ENCODE measurements at regions not wholly inside any gene's neighbourhood (a gene's known extent, or its start where the extent isn't known, plus 50 kb on each side); places are given as distances from the start of the nearest gene placed in this dataset.
"Not testable (repeated sequence)": the region's sequence is repeated elsewhere in the genome, so short reads cannot be mapped to it uniquely, and the experiment has no call there.

DNA sequence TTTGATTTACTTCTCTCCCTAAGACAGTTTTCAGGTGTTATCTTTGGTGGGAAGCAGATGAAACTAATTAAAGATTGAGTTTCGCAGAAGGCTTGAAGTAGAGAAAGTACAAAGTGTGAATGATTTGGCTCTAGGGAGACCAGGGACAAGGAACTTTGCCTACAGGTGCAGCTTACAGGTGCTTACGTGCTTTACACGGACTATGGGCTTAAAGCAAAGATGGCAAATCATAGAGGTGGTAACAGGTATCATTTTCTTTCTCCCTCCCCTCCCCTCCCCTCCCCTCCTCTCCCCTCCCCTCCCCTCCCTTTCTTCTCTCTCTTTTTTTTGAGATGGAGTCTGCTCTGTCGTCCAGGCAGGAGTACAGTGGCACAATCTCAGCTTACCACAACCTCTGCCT is 136.3 kb downstream of the SLC35B3 start:
- H3K4me2 ChIP-seq = no peak overlapping the region
- H4K20me1 ChIP-seq (ENCODE audit: low read depth) = no peaks in the 10 kb centered on the region
- no peaks in the 10 kb centered on the region for H3K4me1 ChIP-seq
- H3K36me3 ChIP-seq = no peaks in the 10 kb centered on the region
- no peak for DNase-seq (ENCODE audit: low spot score)
- TF ChIP-seq EZH2 (IDR thresholded peaks at IDR 0.05) (no peak), EZH2phosphoT487 (IDR thresholded peaks at IDR 0.05) (no peak)
- TF ChIP-seq, protein P1, sequence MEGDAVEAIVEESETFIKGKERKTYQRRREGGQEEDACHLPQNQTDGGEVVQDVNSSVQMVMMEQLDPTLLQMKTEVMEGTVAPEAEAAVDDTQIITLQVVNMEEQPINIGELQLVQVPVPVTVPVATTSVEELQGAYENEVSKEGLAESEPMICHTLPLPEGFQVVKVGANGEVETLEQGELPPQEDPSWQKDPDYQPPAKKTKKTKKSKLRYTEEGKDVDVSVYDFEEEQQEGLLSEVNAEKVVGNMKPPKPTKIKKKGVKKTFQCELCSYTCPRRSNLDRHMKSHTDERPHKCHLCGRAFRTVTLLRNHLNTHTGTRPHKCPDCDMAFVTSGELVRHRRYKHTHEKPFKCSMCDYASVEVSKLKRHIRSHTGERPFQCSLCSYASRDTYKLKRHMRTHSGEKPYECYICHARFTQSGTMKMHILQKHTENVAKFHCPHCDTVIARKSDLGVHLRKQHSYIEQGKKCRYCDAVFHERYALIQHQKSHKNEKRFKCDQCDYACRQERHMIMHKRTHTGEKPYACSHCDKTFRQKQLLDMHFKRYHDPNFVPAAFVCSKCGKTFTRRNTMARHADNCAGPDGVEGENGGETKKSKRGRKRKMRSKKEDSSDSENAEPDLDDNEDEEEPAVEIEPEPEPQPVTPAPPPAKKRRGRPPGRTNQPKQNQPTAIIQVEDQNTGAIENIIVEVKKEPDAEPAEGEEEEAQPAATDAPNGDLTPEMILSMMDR (IDR thresholded peaks at IDR 0.05) = no peak
- Mint-ChIP-seq H3K9me3 (peaks cover 2% of the 10 kb centered on the region), H3K27me3 (ENCODE audit: insufficient read depth, low read depth) (no peaks in the 10 kb centered on the region), H3K27ac (no peak overlapping the region), H3K4me3 (no peak overlapping the region), H3K4me1 (no peaks in the 10 kb centered on the region), H3K36me3 (no peaks in the 10 kb centered on the region)
- H3F3A ChIP-seq (ENCODE audit: low read depth) = no peaks in the 10 kb centered on the region
- no peaks in the 10 kb centered on the region for H3K79me2 ChIP-seq (ENCODE audit: low read depth)
- H3K27me3 ChIP-seq = no peaks in the 10 kb centered on the region
- H3K27ac ChIP-seq = no peak overlapping the region
- H3K9ac ChIP-seq = no peak overlapping the region
- no peak overlapping the region for H3K4me3 ChIP-seq
- H3K9me3 ChIP-seq (ENCODE audit: low read depth) = no peaks in the 10 kb centered on the region
- H2AFZ ChIP-seq (replicated peaks) = no peak overlapping the region

DNA sequence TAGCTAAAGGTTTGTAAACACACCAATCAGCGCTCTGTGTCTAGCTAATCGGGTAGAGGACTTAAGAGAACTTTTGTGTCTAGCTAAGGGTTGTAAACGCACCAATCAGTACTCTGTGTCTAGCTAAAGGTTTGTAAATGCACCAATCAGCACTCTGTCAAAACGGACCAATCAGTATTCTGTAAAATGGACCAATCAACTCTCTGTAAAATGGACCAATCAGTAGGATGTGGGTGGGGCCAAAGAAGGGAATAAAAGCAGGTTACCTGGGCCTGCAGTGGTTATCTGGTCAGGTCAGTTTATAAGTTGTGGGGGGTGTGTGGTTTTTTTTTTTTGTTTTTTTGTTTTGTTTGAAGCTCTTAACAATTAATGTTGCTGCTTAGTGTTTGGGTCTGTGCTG is 152.4 kb downstream of the SLC35B3 start:
- not testable (repeated sequence) for H3K27ac ChIP-seq; H3K9me3 Mint-ChIP-seq; H3K36me3 Mint-ChIP-seq; H3K4me2 ChIP-seq; H3K27ac Mint-ChIP-seq; H3K4me3 Mint-ChIP-seq; H3K79me2 ChIP-seq (ENCODE audit: low read depth); H3K36me3 ChIP-seq; H2AFZ ChIP-seq (replicated peaks); H3F3A ChIP-seq (ENCODE audit: low read depth); DNase-seq (ENCODE audit: low spot score); H3K9ac ChIP-seq; H3K27me3 ChIP-seq; H3K9me3 ChIP-seq (ENCODE audit: low read depth); H3K4me3 ChIP-seq; H4K20me1 ChIP-seq (ENCODE audit: low read depth); H3K27me3 Mint-ChIP-seq (ENCODE audit: insufficient read depth, low read depth); H3K4me1 ChIP-seq
- peaks cover 22% of the 10 kb centered on the region for H3K4me1 Mint-ChIP-seq

DNA sequence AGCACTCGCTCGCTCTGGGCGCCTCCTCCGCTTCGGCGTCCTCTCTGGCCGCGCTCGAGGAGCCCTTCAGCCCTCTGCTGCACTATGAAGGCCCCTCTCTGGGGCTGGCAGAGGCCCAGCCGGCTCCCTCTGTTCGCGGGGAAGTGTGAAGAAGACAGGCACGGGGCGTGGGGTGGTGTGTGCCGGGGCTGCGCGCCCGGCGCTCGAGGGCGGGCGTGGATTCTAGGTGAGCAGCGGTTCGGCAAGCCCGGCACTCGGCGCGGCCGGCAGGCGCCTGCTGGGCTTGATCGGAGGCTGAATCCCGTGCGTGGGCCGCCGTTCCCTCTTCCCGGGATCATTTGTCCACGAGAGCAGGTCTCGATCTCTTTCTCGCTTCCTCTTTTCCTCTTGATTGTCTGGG is 153.0 kb downstream of the SLC35B3 start:
- H3K9me3 ChIP-seq (ENCODE audit: low read depth) = no peaks in the 10 kb centered on the region
- peaks cover 10% of the 10 kb centered on the region for H3K4me1 ChIP-seq
- H3K9me3 Mint-ChIP-seq = no peaks in the 10 kb centered on the region
- no peaks in the 10 kb centered on the region for H3K27me3 ChIP-seq
- no peak overlapping the region for H3K27ac Mint-ChIP-seq
- TF ChIP-seq EZH2 (IDR thresholded peaks at IDR 0.05) (no peak), EZH2phosphoT487 (IDR thresholded peaks at IDR 0.05) (no peak)
- no peak overlapping the region for H3K27ac ChIP-seq
- H3K4me3 ChIP-seq = no peak overlapping the region
- H3K4me1 Mint-ChIP-seq = peaks cover 28% of the 10 kb centered on the region
- H3K36me3 ChIP-seq = no peaks in the 10 kb centered on the region
- no peaks in the 10 kb centered on the region for H3K36me3 Mint-ChIP-seq
- no peaks in the 10 kb centered on the region for H3F3A ChIP-seq (ENCODE audit: low read depth)
- no peak overlapping the region for H3K4me2 ChIP-seq
- H4K20me1 ChIP-seq (ENCODE audit: low read depth) = no peaks in the 10 kb centered on the region
- no peak overlapping the region for H3K9ac ChIP-seq
- no peak overlapping the region for H3K4me3 Mint-ChIP-seq
- peaks cover 2% of the 10 kb centered on the region for H3K27me3 Mint-ChIP-seq (ENCODE audit: insufficient read depth, low read depth)
- no peak overlapping the region for H2AFZ ChIP-seq (replicated peaks)
- H3K79me2 ChIP-seq (ENCODE audit: low read depth) = no peaks in the 10 kb centered on the region
- DNase-seq (ENCODE audit: low spot score) = no peak

DNA sequence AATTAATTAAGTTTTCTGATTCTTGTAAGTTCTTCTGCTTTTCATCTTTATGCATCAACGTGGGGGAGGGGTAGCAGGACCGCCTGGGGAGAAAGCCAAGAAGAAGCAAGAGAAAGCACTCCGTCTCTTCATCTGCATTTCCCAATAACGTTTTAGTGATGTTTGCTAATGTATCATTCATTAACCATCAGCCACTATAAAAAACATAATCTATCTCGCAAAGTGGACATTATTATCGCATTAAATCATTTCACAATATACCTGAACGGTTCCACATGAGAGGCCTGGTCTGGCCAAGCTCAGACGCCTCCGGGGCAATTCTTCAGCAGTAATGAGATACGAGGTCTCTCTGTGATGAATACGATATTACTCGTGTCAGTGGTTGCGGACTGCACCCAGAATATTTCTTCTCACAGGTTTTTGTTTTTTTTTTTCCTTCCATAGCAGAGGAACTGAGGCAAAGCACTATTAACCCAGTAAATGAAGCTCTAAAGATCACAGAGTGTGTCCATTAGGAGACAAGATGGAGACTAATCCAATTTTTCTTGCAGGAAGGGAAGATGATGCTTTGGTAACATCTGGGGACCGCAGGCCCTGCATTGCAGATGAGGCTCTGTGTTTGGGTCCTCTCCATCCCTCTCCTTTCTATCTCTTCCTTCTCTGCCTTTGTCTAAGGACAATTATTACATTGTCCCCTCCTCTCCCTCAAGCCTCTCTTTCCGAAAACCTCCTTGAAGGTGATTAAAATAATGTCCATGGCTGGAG is 156.1 kb downstream of the SLC35B3 start:
- Histone ChIP-seq H3K4me3 (no peak overlapping the region), H3K79me2 (ENCODE audit: low read depth) (no peaks in the 10 kb centered on the region), H3K36me3 (no peaks in the 10 kb centered on the region), H3K4me2 (no peak overlapping the region), H3K9ac (no peak overlapping the region), H3K9me3 (ENCODE audit: low read depth) (no peaks in the 10 kb centered on the region), H3K27ac (no peak overlapping the region), H4K20me1 (ENCODE audit: low read depth) (no peaks in the 10 kb centered on the region), H3F3A (ENCODE audit: low read depth) (no peaks in the 10 kb centered on the region), H3K4me1 (peaks cover 10% of the 10 kb centered on the region), H3K27me3 (no peaks in the 10 kb centered on the region), H2AFZ (replicated peaks) (peak overlapping the region; percentile 68)
- Mint-ChIP-seq H3K9me3 (no peaks in the 10 kb centered on the region), H3K27me3 (ENCODE audit: insufficient read depth, low read depth) (peaks cover 5% of the 10 kb centered on the region), H3K4me1 (peaks cover 29% of the 10 kb centered on the region), H3K4me3 (no peak overlapping the region), H3K36me3 (no peaks in the 10 kb centered on the region), H3K27ac (peak overlapping the region; percentile 50)
- DNase-seq (ENCODE audit: low spot score) = no peak
- no peak for TF ChIP-seq EZH2 (IDR thresholded peaks at IDR 0.05)
- TF ChIP-seq, protein P1 (IDR thresholded peaks at IDR 0.05) = no peak
- no peak for TF ChIP-seq EZH2phosphoT487 (IDR thresholded peaks at IDR 0.05)

All from neural progenitor cell (in vitro differentiated cells).